ENCODE measurements at regions not wholly inside any gene's neighbourhood (a gene's known extent, or its start where the extent isn't known, plus 50 kb on each side); places are given as distances from the start of the nearest gene placed in this dataset.

- no peak for TF ChIP-seq CTCF (IDR thresholded peaks at IDR 0.05; ENCODE audit: low read depth, low read length, missing control alignments)
- H3K27me3 ChIP-seq (replicated peaks): no peaks in the 10 kb centered on the region
- no peak overlapping the region for H3K27ac ChIP-seq
- in situ Hi-C loops (cut with HindIII; ENCODE audit: low pct_ligation_motif_present, low sequenced_read_pairs): no loop called here
- DNase-seq: no peak
- H3K4me3 ChIP-seq (ENCODE audit: low read depth, low read length): no peak overlapping the region
- no peaks in the 10 kb centered on the region for H3K36me3 ChIP-seq (replicated peaks)
These were observed 172.9 kb downstream of the SPRY1 start for GRCh38 chr4:123569541-123569940.

DNA sequence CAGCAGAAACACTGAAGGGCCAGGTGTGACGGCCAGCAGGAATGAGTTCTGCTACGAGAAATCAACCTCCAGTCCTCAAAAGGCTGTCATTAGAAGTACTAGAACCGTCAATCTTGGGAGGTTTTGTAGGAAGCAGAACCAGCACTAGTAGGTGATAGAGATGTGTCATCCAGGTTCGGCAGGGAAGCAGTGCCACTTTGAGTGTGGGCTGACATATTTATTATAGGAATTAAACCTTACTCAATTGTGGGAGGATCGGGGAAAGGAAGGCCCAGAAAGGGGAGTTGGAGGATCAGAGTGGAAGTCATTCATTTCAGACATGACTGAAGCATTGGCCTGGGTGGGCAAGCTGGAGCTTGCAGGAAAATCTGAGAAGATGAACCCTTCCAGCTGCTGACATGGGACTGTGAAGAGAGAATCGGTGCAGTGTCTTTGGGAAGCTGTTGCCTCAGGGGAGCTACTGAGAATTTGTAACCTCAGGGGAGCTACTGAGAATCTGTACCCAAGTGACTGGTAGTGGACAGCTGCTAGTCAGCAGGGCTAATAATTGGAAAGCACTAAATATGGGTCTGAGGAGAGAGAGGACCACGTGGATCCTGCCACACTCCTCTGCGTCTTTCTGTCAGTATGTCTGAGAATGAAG lies 177.4 kb downstream of the SPRY1 start:
- Histone ChIP-seq H3K36me3 (replicated peaks) (no peaks in the 10 kb centered on the region), H3K27ac (no peak overlapping the region), H3K27me3 (replicated peaks) (no peaks in the 10 kb centered on the region), H3K4me3 (ENCODE audit: low read depth, low read length) (no peak overlapping the region)
- DNase-seq: no peak
- TF ChIP-seq CTCF (IDR thresholded peaks at IDR 0.05; ENCODE audit: low read depth, low read length, missing control alignments): no peak
- in situ Hi-C loops (cut with HindIII; ENCODE audit: low pct_ligation_motif_present, low sequenced_read_pairs): no loop called here

GRCh38 chr4:123575291-123575690 lies 178.7 kb downstream of the SPRY1 start:
- H3K27ac ChIP-seq: no peak overlapping the region
- no peak for TF ChIP-seq CTCF (IDR thresholded peaks at IDR 0.05; ENCODE audit: low read depth, low read length, missing control alignments)
- in situ Hi-C loops (cut with HindIII; ENCODE audit: low pct_ligation_motif_present, low sequenced_read_pairs): no loop called here
- no peak overlapping the region for H3K4me3 ChIP-seq (ENCODE audit: low read depth, low read length)
- DNase-seq: no peak
- no peaks in the 10 kb centered on the region for H3K27me3 ChIP-seq (replicated peaks)
- no peaks in the 10 kb centered on the region for H3K36me3 ChIP-seq (replicated peaks)

GRCh38 chr4:123577225-123577906 lies 180.8 kb downstream of the SPRY1 start:
- Histone ChIP-seq H3K27ac (no peak overlapping the region), H3K27me3 (replicated peaks) (no peaks in the 10 kb centered on the region), H3K36me3 (replicated peaks) (no peaks in the 10 kb centered on the region), H3K4me3 (ENCODE audit: low read depth, low read length) (no peak overlapping the region)
- no peak for DNase-seq
- in situ Hi-C loops (cut with HindIII; ENCODE audit: low pct_ligation_motif_present, low sequenced_read_pairs): no loop called here
- TF ChIP-seq CTCF (IDR thresholded peaks at IDR 0.05; ENCODE audit: low read depth, low read length, missing control alignments): no peak

DNA sequence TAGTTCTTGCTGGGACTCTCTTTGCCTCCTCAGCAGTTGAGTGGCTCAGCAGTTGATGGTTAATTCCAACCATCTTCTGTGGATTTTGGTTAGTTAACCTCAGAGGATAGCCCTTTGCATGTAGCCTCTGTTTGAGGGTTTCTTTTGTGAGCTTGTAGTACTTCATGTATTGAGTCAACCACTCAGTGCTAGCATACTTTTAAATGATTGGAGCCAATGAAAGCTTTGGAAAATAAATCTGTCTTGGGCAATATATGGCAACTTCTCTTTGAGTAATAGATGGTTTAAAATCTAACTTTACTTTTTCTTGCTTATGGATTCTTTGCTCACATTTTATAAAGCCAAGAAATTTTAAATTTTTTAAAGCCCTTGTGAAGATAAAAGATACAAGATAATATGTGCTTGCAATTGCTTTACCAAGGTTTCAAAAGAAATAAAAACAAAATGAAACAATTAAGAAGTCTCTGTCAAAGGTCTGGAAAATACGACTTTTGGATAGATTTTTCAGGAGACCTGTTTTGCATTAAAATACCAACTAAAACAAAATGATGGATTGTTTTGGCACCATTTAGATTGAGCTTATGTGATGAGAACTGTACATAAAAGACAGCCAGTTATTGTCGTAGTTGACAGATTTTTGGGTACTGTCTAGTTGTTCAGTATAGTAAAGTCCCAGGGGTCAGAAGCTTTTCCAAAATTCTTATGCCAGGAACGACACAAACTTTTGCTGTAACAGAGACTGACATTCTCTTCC lies 181.9 kb downstream of the SPRY1 start:
- H3K36me3 ChIP-seq (replicated peaks): no peaks in the 10 kb centered on the region
- H3K4me3 ChIP-seq (ENCODE audit: low read depth, low read length): no peak overlapping the region
- DNase-seq: no peak
- H3K27me3 ChIP-seq (replicated peaks): no peaks in the 10 kb centered on the region
- no peak overlapping the region for H3K27ac ChIP-seq
- in situ Hi-C loops (cut with HindIII; ENCODE audit: low pct_ligation_motif_present, low sequenced_read_pairs): no loop called here
- no peak for TF ChIP-seq CTCF (IDR thresholded peaks at IDR 0.05; ENCODE audit: low read depth, low read length, missing control alignments)

Measured in brain microvascular endothelial cell (primary cell).